ENCODE measurements at regions not wholly inside any gene's neighbourhood (a gene's known extent, or its start where the extent isn't known, plus 50 kb on each side); places are given as distances from the start of the nearest gene placed in this dataset.

DNA sequence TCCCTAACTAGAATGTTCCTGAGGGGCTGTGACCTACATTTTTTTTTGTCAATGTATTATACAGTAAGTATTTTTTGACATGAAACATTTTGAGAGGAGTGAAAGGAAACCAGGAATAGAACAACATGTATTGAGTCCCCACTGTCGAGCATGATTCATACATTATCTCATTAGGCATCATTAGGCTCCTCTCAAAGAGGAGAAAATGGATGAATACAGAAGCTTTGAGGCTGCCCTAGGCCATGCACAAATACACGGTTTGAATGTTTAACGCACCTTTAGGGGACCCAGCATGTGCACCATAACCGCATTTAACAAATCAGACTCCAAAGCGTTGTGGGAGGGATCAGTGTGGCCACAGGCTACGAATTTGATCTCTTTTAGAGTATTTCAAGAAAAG lies 87.8 kb downstream of the TBXT start:
- dilution Hi-C loops (cut with MboI; ENCODE audit: extremely low pct_ligation_motif_present, low sequenced_read_pairs): no loop called here
- H4K20me1 ChIP-seq (replicated peaks; ENCODE audit: control insufficient read depth, extremely low read depth, insufficient read depth, low read length): no peaks in the 10 kb centered on the region
- CTCF ChIA-PET: no interaction called here
- no peak overlapping the region for H3K27ac ChIP-seq (ENCODE audit: insufficient read depth, low read depth, low read length)
- no peaks in the 10 kb centered on the region for H3K9me1 ChIP-seq (replicated peaks; ENCODE audit: control insufficient read depth, extremely low read depth, insufficient read depth, low read length)
- intact Hi-C loops (cut with micrococcal nuclease): no loop called here
- FAIRE-seq: no peak
- DNase-seq (ENCODE audit: low read depth, low spot score): no peak
- no peaks in the 10 kb centered on the region for H3K4me1 ChIP-seq (ENCODE audit: control insufficient read depth, extremely low read depth, insufficient read depth, low read length)
- POLR2A ChIA-PET: no interaction called here
- no TSS peak for BruUV-seq (replicated peaks)
- no peak overlapping the region for H3K9ac ChIP-seq (replicated peaks; ENCODE audit: extremely low read depth, insufficient read depth, low read length)
- no peaks in the 10 kb centered on the region for H3K9me3 ChIP-seq (replicated peaks; ENCODE audit: control insufficient read depth, insufficient read depth, low read length)
- H3K4me2 ChIP-seq (ENCODE audit: insufficient read depth, low read length): no peak overlapping the region
- no peaks in the 10 kb centered on the region for H3K79me2 ChIP-seq (ENCODE audit: control insufficient read depth, insufficient read depth, low read length)
- no peak overlapping the region for H2AFZ ChIP-seq (ENCODE audit: low read depth, low read length)
- TF ChIP-seq MYC (IDR thresholded peaks at IDR 0.05; ENCODE audit: low read depth, low read length) (no peak), POLR2AphosphoS5 (IDR thresholded peaks at IDR 0.05; ENCODE audit: insufficient read depth, low read depth, low read length) (no peak), POLR2A (IDR thresholded peaks at IDR 0.05; ENCODE audit: low read depth, low read length) (no peak), EZH2 (IDR thresholded peaks at IDR 0.05; ENCODE audit: borderline replicate concordance, low read depth, low read length, severe bottlenecking) (no peak), JUN (IDR thresholded peaks at IDR 0.05; ENCODE audit: borderline replicate concordance, insufficient read depth, insufficient read length, low read depth) (no peak), FOS (IDR thresholded peaks at IDR 0.05; ENCODE audit: borderline replicate concordance, insufficient read depth, low read length) (no peak), GATA2 (IDR thresholded peaks at IDR 0.05; ENCODE audit: insufficient read depth, insufficient read length, low read depth, low read length) (no peak)
- TF ChIP-seq, protein P1, sequence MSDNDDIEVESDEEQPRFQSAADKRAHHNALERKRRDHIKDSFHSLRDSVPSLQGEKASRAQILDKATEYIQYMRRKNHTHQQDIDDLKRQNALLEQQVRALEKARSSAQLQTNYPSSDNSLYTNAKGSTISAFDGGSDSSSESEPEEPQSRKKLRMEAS (IDR thresholded peaks at IDR 0.05; ENCODE audit: insufficient read depth, insufficient read length): no peak
- TF ChIP-seq, protein P2, sequence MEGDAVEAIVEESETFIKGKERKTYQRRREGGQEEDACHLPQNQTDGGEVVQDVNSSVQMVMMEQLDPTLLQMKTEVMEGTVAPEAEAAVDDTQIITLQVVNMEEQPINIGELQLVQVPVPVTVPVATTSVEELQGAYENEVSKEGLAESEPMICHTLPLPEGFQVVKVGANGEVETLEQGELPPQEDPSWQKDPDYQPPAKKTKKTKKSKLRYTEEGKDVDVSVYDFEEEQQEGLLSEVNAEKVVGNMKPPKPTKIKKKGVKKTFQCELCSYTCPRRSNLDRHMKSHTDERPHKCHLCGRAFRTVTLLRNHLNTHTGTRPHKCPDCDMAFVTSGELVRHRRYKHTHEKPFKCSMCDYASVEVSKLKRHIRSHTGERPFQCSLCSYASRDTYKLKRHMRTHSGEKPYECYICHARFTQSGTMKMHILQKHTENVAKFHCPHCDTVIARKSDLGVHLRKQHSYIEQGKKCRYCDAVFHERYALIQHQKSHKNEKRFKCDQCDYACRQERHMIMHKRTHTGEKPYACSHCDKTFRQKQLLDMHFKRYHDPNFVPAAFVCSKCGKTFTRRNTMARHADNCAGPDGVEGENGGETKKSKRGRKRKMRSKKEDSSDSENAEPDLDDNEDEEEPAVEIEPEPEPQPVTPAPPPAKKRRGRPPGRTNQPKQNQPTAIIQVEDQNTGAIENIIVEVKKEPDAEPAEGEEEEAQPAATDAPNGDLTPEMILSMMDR (IDR thresholded peaks at IDR 0.05; ENCODE audit: extremely low read depth in 1 of 2, insufficient read depth in 1 of 2, low read depth in 1 of 2, low read length in 2 of 2): no peak
- H3K4me3 ChIP-seq (replicated peaks in 1 of 3; ENCODE audit: insufficient read depth in 1 of 3, low read depth in 1 of 3, low read length in 3 of 3): no peak overlapping the region
- H3K36me3 ChIP-seq (ENCODE audit: control insufficient read depth in 2 of 2, extremely low read depth in 1 of 2, insufficient read depth in 2 of 2, low read length in 2 of 2): no peaks in the 10 kb centered on the region
- no peaks in the 10 kb centered on the region for H3K27me3 ChIP-seq (ENCODE audit: control insufficient read depth in 2 of 2, insufficient read depth in 2 of 2, low read length in 2 of 2)

Data from endothelial cell of umbilical vein (primary cell).